Stimulated activated effector memory CD8-positive, alpha-beta T cell treated with anti-CD3 and anti-CD28 coated beads, Interleukin-12 subunit alpha, Interleukin-12 subunit beta, amount 100 ng/mL, for 72 hours (primary cell): ENCODE measurements at regions not wholly inside any gene's neighbourhood (a gene's known extent, or its start where the extent isn't known, plus 50 kb on each side); places are given as distances from the start of the nearest gene placed in this dataset.
"Not testable (repeated sequence)": the region's sequence is repeated elsewhere in the genome, so short reads cannot be mapped to it uniquely, and the experiment has no call there.

Experiments
- ATAC-seq: fragments of 150-1000 bp; cut with Tn5 transposase; 2 replicates; pipeline ENCODE4 v1.10.0; 2021
- DNase-seq, 2 donors: peaks; one replicate each; pipeline ENCODE4 v3.0.0; 2021 to 2022; ENCODE audit warnings: low spot score in 2 of 2
- H3K27ac Mint-ChIP-seq: one replicate; pipeline ENCODE4 v1.8.0; 2022; ENCODE audit warnings: mild to moderate bottlenecking, mixed read lengths
- H3K36me3 Mint-ChIP-seq: one replicate; pipeline ENCODE4 v1.8.0; 2022; ENCODE audit warnings: mild to moderate bottlenecking, mixed read lengths
- H3K4me1 Mint-ChIP-seq: one replicate; pipeline ENCODE4 v1.8.0; 2022; ENCODE audit warnings: mixed read lengths
- H3K4me3 Mint-ChIP-seq: one replicate; pipeline ENCODE4 v1.8.0; 2022; ENCODE audit warnings: mild to moderate bottlenecking, mixed read lengths
- H3K9me3 Mint-ChIP-seq: one replicate; pipeline ENCODE4 v1.8.0; 2022; ENCODE audit warnings: mixed read lengths

- no peaks in the 10 kb centered on the region for H3K36me3 Mint-ChIP-seq
- DNase-seq (no peak), ATAC-seq (no peak)
- H3K4me1 Mint-ChIP-seq, result no peaks in the 10 kb centered on the region
- H3K27ac Mint-ChIP-seq, result no peak overlapping the region
- no peak overlapping the region for H3K4me3 Mint-ChIP-seq
- peaks cover 3% of the 10 kb centered on the region for H3K9me3 Mint-ChIP-seq
Observed at GRCh38 chr12:29895966-29896365, 112.2 kb upstream of the TMTC1 start.

GRCh38 chr12:29893002-29893401, 109.3 kb upstream of the TMTC1 start:
- Mint-ChIP-seq H3K4me1 (no peaks in the 10 kb centered on the region), H3K4me3 (no peak overlapping the region), H3K36me3 (no peaks in the 10 kb centered on the region), H3K27ac (no peak overlapping the region), H3K9me3 (peaks cover 5% of the 10 kb centered on the region)
- ATAC-seq, result no peak
- no peak for DNase-seq

DNA sequence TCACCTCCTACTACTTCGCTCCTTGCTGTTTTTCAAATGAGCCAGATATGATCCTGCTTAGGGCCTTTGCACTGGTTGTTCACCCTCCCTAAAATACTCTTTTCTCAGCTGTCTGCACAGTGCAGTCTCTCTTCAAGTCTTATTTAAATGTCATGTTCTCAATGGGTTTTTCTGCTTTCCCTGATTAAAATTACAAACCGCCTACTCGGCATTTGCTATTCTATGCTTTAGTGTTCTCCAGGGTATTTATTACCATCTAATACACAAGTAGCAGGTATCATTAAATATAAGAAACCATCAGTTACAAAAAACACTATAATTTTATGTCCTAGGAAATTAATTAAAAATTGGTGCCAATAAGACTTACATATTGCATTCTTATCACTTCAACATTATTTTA, 108.0 kb upstream of the TMTC1 start:
- peaks cover 7% of the 10 kb centered on the region for H3K9me3 Mint-ChIP-seq
- ATAC-seq (no peak), DNase-seq (no peak)
- H3K4me3 Mint-ChIP-seq, result no peak overlapping the region
- no peaks in the 10 kb centered on the region for H3K4me1 Mint-ChIP-seq
- H3K36me3 Mint-ChIP-seq, result no peaks in the 10 kb centered on the region
- no peak overlapping the region for H3K27ac Mint-ChIP-seq

- ATAC-seq, result no peak
- no peak overlapping the region for H3K4me3 Mint-ChIP-seq
- H3K4me1 Mint-ChIP-seq, result no peaks in the 10 kb centered on the region
- H3K27ac Mint-ChIP-seq, result no peak overlapping the region
- no peak for DNase-seq
- peaks cover 8% of the 10 kb centered on the region for H3K9me3 Mint-ChIP-seq
- H3K36me3 Mint-ChIP-seq, result no peaks in the 10 kb centered on the region
Observed at GRCh38 chr12:29889737-29890136, 106.0 kb upstream of the TMTC1 start.

- peaks cover 12% of the 10 kb centered on the region for H3K9me3 Mint-ChIP-seq
- DNase-seq, result no peak
- no peaks in the 10 kb centered on the region for H3K36me3 Mint-ChIP-seq
- no peak overlapping the region for H3K4me3 Mint-ChIP-seq
- no peak overlapping the region for H3K27ac Mint-ChIP-seq
- no peak for ATAC-seq
- no peaks in the 10 kb centered on the region for H3K4me1 Mint-ChIP-seq
Observed at GRCh38 chr12:29888777-29889176, 105.0 kb upstream of the TMTC1 start.

DNA sequence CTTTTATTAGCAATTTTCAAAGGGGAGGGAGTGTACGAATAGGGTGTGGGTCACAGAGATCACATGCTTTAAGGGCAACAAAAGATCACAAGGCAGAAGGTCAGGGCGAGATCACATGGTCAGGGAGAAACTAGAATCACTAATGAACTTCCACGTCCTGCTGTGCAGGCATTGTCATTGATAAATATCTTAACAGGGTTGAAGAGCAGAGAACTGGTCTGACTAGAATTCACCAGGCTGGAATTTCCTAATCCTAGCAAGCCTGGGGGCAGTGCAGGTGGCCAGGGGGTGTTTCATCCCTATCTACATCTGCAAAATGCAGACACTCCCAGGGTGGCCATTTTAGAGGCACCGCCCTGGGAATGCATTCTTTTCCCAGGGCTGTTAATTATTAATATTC, 101.2 kb upstream of the TMTC1 start:
- H3K4me3 Mint-ChIP-seq, DNase-seq, H3K36me3 Mint-ChIP-seq, H3K27ac Mint-ChIP-seq, H3K9me3 Mint-ChIP-seq, ATAC-seq, H3K4me1 Mint-ChIP-seq: not testable (repeated sequence)

- no peak overlapping the region for H3K27ac Mint-ChIP-seq
- no peak for DNase-seq
- ATAC-seq, result no peak
- peaks cover 9% of the 10 kb centered on the region for H3K9me3 Mint-ChIP-seq
- no peaks in the 10 kb centered on the region for H3K36me3 Mint-ChIP-seq
- no peaks in the 10 kb centered on the region for H3K4me1 Mint-ChIP-seq
- H3K4me3 Mint-ChIP-seq, result no peak overlapping the region
Observed at GRCh38 chr12:29883941-29884554, 100.3 kb upstream of the TMTC1 start.

- no peaks in the 10 kb centered on the region for H3K36me3 Mint-ChIP-seq
- no peak for ATAC-seq
- no peak overlapping the region for H3K4me3 Mint-ChIP-seq
- H3K9me3 Mint-ChIP-seq, result peaks cover 9% of the 10 kb centered on the region
- H3K4me1 Mint-ChIP-seq, result no peaks in the 10 kb centered on the region
- no peak overlapping the region for H3K27ac Mint-ChIP-seq
- DNase-seq, result no peak
Observed at GRCh38 chr12:29883525-29883924, 99.8 kb upstream of the TMTC1 start.

DNA sequence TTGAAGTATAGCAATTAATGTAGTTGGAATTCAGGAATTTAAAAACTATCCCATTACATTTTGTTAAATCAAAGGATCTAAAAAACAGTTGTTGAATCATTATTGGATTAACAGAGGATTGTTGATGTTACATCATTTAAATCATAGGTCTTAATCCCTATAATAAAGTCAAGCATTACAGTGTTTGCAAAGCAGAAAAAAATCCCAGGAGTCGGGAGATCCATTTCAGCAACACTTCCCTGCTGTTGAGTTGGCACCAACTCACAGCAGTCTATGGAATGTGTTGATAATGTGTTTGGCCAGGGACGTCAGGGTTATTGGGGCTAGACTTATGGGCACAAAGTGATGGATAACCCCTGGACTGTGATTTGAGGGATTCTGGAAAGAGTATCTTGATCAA, 99.1 kb upstream of the TMTC1 start:
- no peak for ATAC-seq
- DNase-seq, result no peak
- Mint-ChIP-seq H3K4me1 (no peaks in the 10 kb centered on the region), H3K36me3 (no peaks in the 10 kb centered on the region), H3K4me3 (no peak overlapping the region), H3K9me3 (peaks cover 11% of the 10 kb centered on the region), H3K27ac (no peak overlapping the region)

DNA sequence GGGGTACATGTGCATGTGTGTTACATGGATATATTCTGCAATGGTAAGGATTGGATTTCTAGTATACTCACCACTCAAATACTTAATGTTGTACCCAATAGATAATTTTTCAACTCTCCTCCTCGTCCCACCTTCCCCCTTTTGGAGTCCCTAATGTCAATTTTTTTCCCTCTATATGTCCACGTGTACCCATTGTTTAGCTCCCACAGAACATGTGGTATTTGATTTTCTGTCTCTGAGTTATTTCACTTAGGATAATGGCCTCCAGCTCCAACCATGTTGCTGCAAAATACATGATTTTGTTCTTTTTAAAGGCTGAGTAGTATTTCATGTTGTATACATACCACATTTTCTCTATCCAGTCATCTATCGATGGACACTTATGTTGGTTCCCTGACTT, 97.2 kb upstream of the TMTC1 start:
- no peaks in the 10 kb centered on the region for H3K4me1 Mint-ChIP-seq
- no peak overlapping the region for H3K4me3 Mint-ChIP-seq
- H3K36me3 Mint-ChIP-seq, result no peaks in the 10 kb centered on the region
- H3K9me3 Mint-ChIP-seq, result peaks cover 17% of the 10 kb centered on the region
- no peak for ATAC-seq
- DNase-seq, result no peak
- no peak overlapping the region for H3K27ac Mint-ChIP-seq

GRCh38 chr12:29879606-29880308, 96.0 kb upstream of the TMTC1 start:
- Mint-ChIP-seq H3K36me3 (no peaks in the 10 kb centered on the region), H3K4me3 (no peak overlapping the region), H3K4me1 (no peaks in the 10 kb centered on the region), H3K27ac (no peak overlapping the region), H3K9me3 (peaks cover 20% of the 10 kb centered on the region)
- no peak for DNase-seq
- no peak for ATAC-seq

- DNase-seq (no peak), ATAC-seq (no peak)
- peaks cover 15% of the 10 kb centered on the region for H3K9me3 Mint-ChIP-seq
- H3K27ac Mint-ChIP-seq, result no peak overlapping the region
- no peaks in the 10 kb centered on the region for H3K36me3 Mint-ChIP-seq
- no peak overlapping the region for H3K4me3 Mint-ChIP-seq
- H3K4me1 Mint-ChIP-seq, result no peaks in the 10 kb centered on the region
Observed at GRCh38 chr12:29869946-29870345, 86.2 kb upstream of the TMTC1 start.

DNA sequence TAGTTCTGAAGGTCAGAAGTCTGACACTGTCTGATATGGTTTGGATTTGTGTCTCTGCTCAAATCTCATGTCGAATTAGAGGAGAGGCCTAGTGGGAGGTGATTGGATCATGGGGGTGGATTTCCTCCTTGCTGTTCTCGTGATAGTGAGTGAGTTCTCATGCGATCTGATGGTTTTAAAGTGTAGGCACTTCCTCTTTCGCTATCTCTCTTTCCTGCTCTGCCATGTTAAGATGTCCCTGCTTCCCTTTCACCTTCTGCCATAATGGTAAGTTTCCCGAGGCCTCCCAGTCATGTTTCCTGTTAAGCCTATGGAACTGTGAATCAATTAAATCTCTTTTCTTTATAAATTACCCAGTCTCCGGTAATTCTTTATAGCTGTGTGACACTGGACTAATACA, 84.1 kb upstream of the TMTC1 start:
- Mint-ChIP-seq H3K9me3 (peaks cover 12% of the 10 kb centered on the region), H3K4me1 (no peaks in the 10 kb centered on the region), H3K36me3 (no peaks in the 10 kb centered on the region), H3K4me3 (no peak overlapping the region), H3K27ac (no peak overlapping the region)
- ATAC-seq (no peak), DNase-seq (no peak)

GRCh38 chr12:29863665-29864064, 79.9 kb upstream of the TMTC1 start:
- DNase-seq, result no peak
- H3K4me3 Mint-ChIP-seq, result no peak overlapping the region
- H3K27ac Mint-ChIP-seq, result no peak overlapping the region
- no peak for ATAC-seq
- H3K9me3 Mint-ChIP-seq, result peaks cover 4% of the 10 kb centered on the region
- no peaks in the 10 kb centered on the region for H3K36me3 Mint-ChIP-seq
- no peaks in the 10 kb centered on the region for H3K4me1 Mint-ChIP-seq

GRCh38 chr12:29858270-29858786, 74.6 kb upstream of the TMTC1 start:
- Mint-ChIP-seq H3K4me1 (no peaks in the 10 kb centered on the region), H3K4me3 (no peak overlapping the region), H3K36me3 (no peaks in the 10 kb centered on the region), H3K27ac (no peak overlapping the region), H3K9me3 (peaks cover 4% of the 10 kb centered on the region)
- DNase-seq, result no peak
- ATAC-seq, result no peak

DNA sequence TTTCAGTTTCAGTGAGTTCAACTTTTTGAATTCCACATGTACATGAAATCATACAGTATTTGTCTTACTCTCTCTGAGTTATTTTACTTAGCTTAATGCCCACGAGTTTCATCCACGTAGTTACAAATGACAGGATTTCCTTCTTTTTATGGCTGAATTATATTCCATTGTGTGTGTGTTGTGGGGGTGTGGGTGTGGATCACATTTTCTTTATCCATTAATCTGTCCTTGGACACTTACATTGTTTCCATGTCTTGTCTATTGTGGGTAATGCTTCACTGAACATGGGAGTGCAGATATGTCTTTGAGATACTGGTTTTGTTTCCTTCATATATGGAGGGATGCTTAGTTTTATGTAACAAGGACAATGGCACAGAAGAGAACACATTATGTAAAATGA, 63.5 kb upstream of the TMTC1 start:
- Mint-ChIP-seq H3K9me3 (no peaks in the 10 kb centered on the region), H3K4me3 (no peak overlapping the region), H3K27ac (no peak overlapping the region), H3K4me1 (no peaks in the 10 kb centered on the region), H3K36me3 (no peaks in the 10 kb centered on the region)
- no peak for DNase-seq
- ATAC-seq, result no peak
